IPS-20b (cell line): ENCODE measurements at regions not wholly inside any gene's neighbourhood (a gene's known extent, or its start where the extent isn't known, plus 50 kb on each side); places are given as distances from the start of the nearest gene placed in this dataset.
"Not testable (repeated sequence)": the region's sequence is repeated elsewhere in the genome, so short reads cannot be mapped to it uniquely, and the experiment has no call there.

Experiments
- H3K27ac ChIP-seq: one replicate; pipeline ENCODE4 v1.5.1; 2013; ENCODE audit warnings: low read length
- H3K27me3 ChIP-seq: 2 replicates; pipeline ENCODE4 v1.6.1; 2013; ENCODE audit warnings: mild to moderate bottlenecking, low read length, inconsistent platforms; ENCODE audit not compliant: insufficient read depth
- H3K36me3 ChIP-seq: 2 replicates; pipeline ENCODE4 v1.6.1; 2013; ENCODE audit warnings: low read depth, mild to moderate bottlenecking, inconsistent platforms, low read length, moderate library complexity; ENCODE audit not compliant: insufficient read depth
- H3K4me1 ChIP-seq: 2 replicates; pipeline ENCODE4 v1.6.1; 2013; ENCODE audit warnings: mild to moderate bottlenecking, control low read depth, inconsistent platforms, low read length, moderate library complexity; ENCODE audit not compliant: insufficient read depth
- H3K4me3 ChIP-seq: 2 replicates; pipeline ENCODE4 v1.5.1; 2013; ENCODE audit warnings: mild to moderate bottlenecking, low read length, inconsistent platforms
- H3K9ac ChIP-seq: 2 replicates; pipeline ENCODE4 v1.6.1; 2013; ENCODE audit warnings: low read depth, mild to moderate bottlenecking, inconsistent platforms, low read length, moderate library complexity
- H3K9me3 ChIP-seq: 2 replicates; pipeline ENCODE4 v1.6.1; 2013; ENCODE audit warnings: mild to moderate bottlenecking, low read depth, low read length, inconsistent platforms; ENCODE audit not compliant: insufficient read depth

GRCh38 chrX:20693078-20693477 is 426.4 kb upstream of the RPS6KA3 start:
- Histone ChIP-seq H3K9ac (no peak overlapping the region), H3K27ac (no peak overlapping the region), H3K9me3 (no peaks in the 10 kb centered on the region), H3K27me3 (no peaks in the 10 kb centered on the region), H3K4me3 (no peak overlapping the region), H3K4me1 (no peaks in the 10 kb centered on the region), H3K36me3 (no peaks in the 10 kb centered on the region)

GRCh38 chrX:20686256-20686655 is 419.5 kb upstream of the RPS6KA3 start:
- Histone ChIP-seq H3K27me3 (no peaks in the 10 kb centered on the region), H3K9ac (no peak overlapping the region), H3K4me3 (no peak overlapping the region), H3K36me3 (no peaks in the 10 kb centered on the region), H3K9me3 (no peaks in the 10 kb centered on the region), H3K4me1 (no peaks in the 10 kb centered on the region), H3K27ac (no peak overlapping the region)

GRCh38 chrX:20685652-20686051 is 418.9 kb upstream of the RPS6KA3 start:
- Histone ChIP-seq H3K27ac (no peak overlapping the region), H3K4me1 (no peaks in the 10 kb centered on the region), H3K36me3 (no peaks in the 10 kb centered on the region), H3K27me3 (no peaks in the 10 kb centered on the region), H3K9me3 (no peaks in the 10 kb centered on the region), H3K4me3 (no peak overlapping the region), H3K9ac (no peak overlapping the region)

- Histone ChIP-seq H3K27me3 (no peaks in the 10 kb centered on the region), H3K9me3 (no peaks in the 10 kb centered on the region), H3K4me1 (no peaks in the 10 kb centered on the region), H3K9ac (no peak overlapping the region), H3K27ac (no peak overlapping the region), H3K4me3 (no peak overlapping the region), H3K36me3 (no peaks in the 10 kb centered on the region)
Observed at GRCh38 chrX:20681683-20682082, 415.0 kb upstream of the RPS6KA3 start.

- no peaks in the 10 kb centered on the region for H3K9me3 ChIP-seq
- H3K27ac ChIP-seq: no peak overlapping the region
- no peaks in the 10 kb centered on the region for H3K36me3 ChIP-seq
- no peaks in the 10 kb centered on the region for H3K27me3 ChIP-seq
- H3K4me1 ChIP-seq: no peaks in the 10 kb centered on the region
- no peak overlapping the region for H3K9ac ChIP-seq
- H3K4me3 ChIP-seq: no peak overlapping the region
Observed at GRCh38 chrX:20680998-20681397, 414.3 kb upstream of the RPS6KA3 start.

- no peaks in the 10 kb centered on the region for H3K27me3 ChIP-seq
- H3K4me3 ChIP-seq: no peak overlapping the region
- no peak overlapping the region for H3K27ac ChIP-seq
- H3K36me3 ChIP-seq: no peaks in the 10 kb centered on the region
- H3K9ac ChIP-seq: no peak overlapping the region
- H3K9me3 ChIP-seq: no peaks in the 10 kb centered on the region
- H3K4me1 ChIP-seq: no peaks in the 10 kb centered on the region
Observed at GRCh38 chrX:20672476-20672875, 405.8 kb upstream of the RPS6KA3 start.

- not testable (repeated sequence) for H3K4me3 ChIP-seq, H3K27me3 ChIP-seq, H3K4me1 ChIP-seq, H3K27ac ChIP-seq, H3K9me3 ChIP-seq, H3K36me3 ChIP-seq, H3K9ac ChIP-seq
Observed at GRCh38 chrX:20671746-20672145, 405.0 kb upstream of the RPS6KA3 start.

- Histone ChIP-seq H3K27me3 (no peaks in the 10 kb centered on the region), H3K4me1 (no peaks in the 10 kb centered on the region; the same call in 1 of the 2 replicates), H3K36me3 (no peaks in the 10 kb centered on the region), H3K4me3 (no peak overlapping the region), H3K9me3 (no peaks in the 10 kb centered on the region), H3K27ac (no peak overlapping the region), H3K9ac (no peak overlapping the region)
Observed at GRCh38 chrX:20670611-20671010, 403.9 kb upstream of the RPS6KA3 start.

- H3K9ac ChIP-seq: no peak overlapping the region
- H3K27ac ChIP-seq: no peak overlapping the region
- peaks cover 6% of the 10 kb centered on the region; the same call in 1 of the 2 replicates for H3K4me1 ChIP-seq
Observed at GRCh38 chrX:20668550-20668949, 401.8 kb upstream of the RPS6KA3 start.

GRCh38 chrX:20666331-20666730 is 399.6 kb upstream of the RPS6KA3 start:
- no peaks in the 10 kb centered on the region for H3K9me3 ChIP-seq
- H3K4me1 ChIP-seq: peaks cover 6% of the 10 kb centered on the region; the same call in 1 of the 2 replicates
- no peak overlapping the region for H3K9ac ChIP-seq
- H3K27ac ChIP-seq: no peak overlapping the region
- no peaks in the 10 kb centered on the region for H3K36me3 ChIP-seq
- H3K27me3 ChIP-seq: no peaks in the 10 kb centered on the region
- no peak overlapping the region for H3K4me3 ChIP-seq

More at GRCh38 chrX:20668550-20668949, 401.8 kb upstream of the RPS6KA3 start:
- no peaks in the 10 kb centered on the region for H3K36me3 ChIP-seq
- H3K27me3 ChIP-seq: no peaks in the 10 kb centered on the region
- no peaks in the 10 kb centered on the region for H3K9me3 ChIP-seq
- no peak overlapping the region for H3K4me3 ChIP-seq

- Histone ChIP-seq H3K27me3 (no peaks in the 10 kb centered on the region), H3K27ac (no peak overlapping the region), H3K4me1 (peaks cover 6% of the 10 kb centered on the region; the same call in 1 of the 2 replicates), H3K9ac (no peak overlapping the region), H3K4me3 (no peak overlapping the region), H3K9me3 (no peaks in the 10 kb centered on the region), H3K36me3 (no peaks in the 10 kb centered on the region)
Observed at GRCh38 chrX:20665481-20665880, 398.8 kb upstream of the RPS6KA3 start.

GRCh38 chrX:20664774-20665173 is 398.1 kb upstream of the RPS6KA3 start:
- Histone ChIP-seq H3K27ac (no peak overlapping the region), H3K27me3 (no peaks in the 10 kb centered on the region), H3K9me3 (no peaks in the 10 kb centered on the region), H3K4me1 (peaks cover 6% of the 10 kb centered on the region; the same call in 1 of the 2 replicates), H3K4me3 (no peak overlapping the region), H3K9ac (no peak overlapping the region), H3K36me3 (no peaks in the 10 kb centered on the region)

- Histone ChIP-seq H3K9me3 (no peaks in the 10 kb centered on the region), H3K27me3 (no peaks in the 10 kb centered on the region), H3K27ac (no peak overlapping the region), H3K36me3 (no peaks in the 10 kb centered on the region), H3K4me1 (peaks cover 6% of the 10 kb centered on the region; the same call in 1 of the 2 replicates), H3K9ac (no peak overlapping the region), H3K4me3 (no peak overlapping the region)
Observed at GRCh38 chrX:20664131-20664530, 397.4 kb upstream of the RPS6KA3 start.
